ENCODE measurements at regions not wholly inside any gene's neighbourhood (a gene's known extent, or its start where the extent isn't known, plus 50 kb on each side); places are given as distances from the start of the nearest gene placed in this dataset.

GRCh38 chr3:159158801-159159200 lies 356.9 kb downstream of the MFSD1 start:
- TF ChIP-seq, protein P1, sequence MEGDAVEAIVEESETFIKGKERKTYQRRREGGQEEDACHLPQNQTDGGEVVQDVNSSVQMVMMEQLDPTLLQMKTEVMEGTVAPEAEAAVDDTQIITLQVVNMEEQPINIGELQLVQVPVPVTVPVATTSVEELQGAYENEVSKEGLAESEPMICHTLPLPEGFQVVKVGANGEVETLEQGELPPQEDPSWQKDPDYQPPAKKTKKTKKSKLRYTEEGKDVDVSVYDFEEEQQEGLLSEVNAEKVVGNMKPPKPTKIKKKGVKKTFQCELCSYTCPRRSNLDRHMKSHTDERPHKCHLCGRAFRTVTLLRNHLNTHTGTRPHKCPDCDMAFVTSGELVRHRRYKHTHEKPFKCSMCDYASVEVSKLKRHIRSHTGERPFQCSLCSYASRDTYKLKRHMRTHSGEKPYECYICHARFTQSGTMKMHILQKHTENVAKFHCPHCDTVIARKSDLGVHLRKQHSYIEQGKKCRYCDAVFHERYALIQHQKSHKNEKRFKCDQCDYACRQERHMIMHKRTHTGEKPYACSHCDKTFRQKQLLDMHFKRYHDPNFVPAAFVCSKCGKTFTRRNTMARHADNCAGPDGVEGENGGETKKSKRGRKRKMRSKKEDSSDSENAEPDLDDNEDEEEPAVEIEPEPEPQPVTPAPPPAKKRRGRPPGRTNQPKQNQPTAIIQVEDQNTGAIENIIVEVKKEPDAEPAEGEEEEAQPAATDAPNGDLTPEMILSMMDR (IDR thresholded peaks at IDR 0.05) = no peak
- TF ChIP-seq EP300 (IDR thresholded peaks at IDR 0.05) = no peak

Measured in gastroesophageal sphincter (tissue), 3 donors.